ENCODE measurements at regions not wholly inside any gene's neighbourhood (a gene's known extent, or its start where the extent isn't known, plus 50 kb on each side); places are given as distances from the start of the nearest gene placed in this dataset.

- TF ChIP-seq, protein P1, sequence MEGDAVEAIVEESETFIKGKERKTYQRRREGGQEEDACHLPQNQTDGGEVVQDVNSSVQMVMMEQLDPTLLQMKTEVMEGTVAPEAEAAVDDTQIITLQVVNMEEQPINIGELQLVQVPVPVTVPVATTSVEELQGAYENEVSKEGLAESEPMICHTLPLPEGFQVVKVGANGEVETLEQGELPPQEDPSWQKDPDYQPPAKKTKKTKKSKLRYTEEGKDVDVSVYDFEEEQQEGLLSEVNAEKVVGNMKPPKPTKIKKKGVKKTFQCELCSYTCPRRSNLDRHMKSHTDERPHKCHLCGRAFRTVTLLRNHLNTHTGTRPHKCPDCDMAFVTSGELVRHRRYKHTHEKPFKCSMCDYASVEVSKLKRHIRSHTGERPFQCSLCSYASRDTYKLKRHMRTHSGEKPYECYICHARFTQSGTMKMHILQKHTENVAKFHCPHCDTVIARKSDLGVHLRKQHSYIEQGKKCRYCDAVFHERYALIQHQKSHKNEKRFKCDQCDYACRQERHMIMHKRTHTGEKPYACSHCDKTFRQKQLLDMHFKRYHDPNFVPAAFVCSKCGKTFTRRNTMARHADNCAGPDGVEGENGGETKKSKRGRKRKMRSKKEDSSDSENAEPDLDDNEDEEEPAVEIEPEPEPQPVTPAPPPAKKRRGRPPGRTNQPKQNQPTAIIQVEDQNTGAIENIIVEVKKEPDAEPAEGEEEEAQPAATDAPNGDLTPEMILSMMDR (IDR thresholded peaks at IDR 0.05): no peak
- TF ChIP-seq POLR2A (IDR thresholded peaks at IDR 0.05): no peak
- ATAC-seq (no peak), DNase-seq (no peak)
- intact Hi-C loops (cut with DNase I): loop anchor here in 1 of 10 donors (10.0 kb wide), 1 partner anchor 202 kb away; the partner anchor contains the start of gene ID2
- H3K36me3 ChIP-seq: no peaks in the 10 kb centered on the region
- no peak overlapping the region for H3K27ac ChIP-seq
- WGBS, 4 donors: 94 to 100% (median 96%) methylated on average over 4 of the region's 4 CpGs
- no peaks in the 10 kb centered on the region for H3K27me3 ChIP-seq
- peaks cover 0 to 63% (median 17%) of the 10 kb centered on the region in 12 donors for H3K4me1 ChIP-seq
- no peaks in the 10 kb centered on the region for H3K9me3 ChIP-seq
- H3K4me3 ChIP-seq: no peak overlapping the region
These were observed 199.4 kb upstream of the ID2 start for GRCh38 chr2:8482432-8482831.

GRCh38 chr2:8484502-8485283 lies 197.2 kb upstream of the ID2 start:
- H3K9me3 ChIP-seq: no peaks in the 10 kb centered on the region
- intact Hi-C loops (cut with DNase I): loop anchor here in 1 of 10 donors (10.0 kb wide), 1 partner anchor 200 kb away; the partner anchor contains the start of gene ID2
- DNase-seq: no peak
- WGBS, 4 donors: 86 to 90% (median 89%) methylated on average over 7 of the region's 7 CpGs
- no peak overlapping the region for H3K4me3 ChIP-seq
- H3K27ac ChIP-seq: no peak overlapping the region
- H3K36me3 ChIP-seq: no peaks in the 10 kb centered on the region
- peaks cover 0 to 54% (median 13%) of the 10 kb centered on the region in 12 donors for H3K4me1 ChIP-seq
- H3K27me3 ChIP-seq: no peaks in the 10 kb centered on the region
- no peak for TF ChIP-seq POLR2A (IDR thresholded peaks at IDR 0.05)
- TF ChIP-seq, protein P1 (IDR thresholded peaks at IDR 0.05): no peak
- no peak for ATAC-seq

GRCh38 chr2:8485736-8486135 lies 196.1 kb upstream of the ID2 start:
- TF ChIP-seq, protein P1 (IDR thresholded peaks at IDR 0.05): no peak
- TF ChIP-seq POLR2A (IDR thresholded peaks at IDR 0.05): no peak
- no peaks in the 10 kb centered on the region for H3K27me3 ChIP-seq
- H3K27ac ChIP-seq: no peak overlapping the region
- H3K9me3 ChIP-seq: no peaks in the 10 kb centered on the region
- no peak for DNase-seq
- WGBS, 4 donors: 92 to 95% (median 93%) methylated on average over 2 of the region's 2 CpGs
- no peaks in the 10 kb centered on the region for H3K36me3 ChIP-seq
- H3K4me1 ChIP-seq: peaks cover 0 to 53% (median 6%) of the 10 kb centered on the region in 12 donors
- no peak for ATAC-seq
- H3K4me3 ChIP-seq: no peak overlapping the region
- intact Hi-C loops (cut with DNase I): loop anchor here in 1 of 10 donors (10.0 kb wide), 1 partner anchor 199 kb away; the partner anchor contains the start of gene ID2

DNA sequence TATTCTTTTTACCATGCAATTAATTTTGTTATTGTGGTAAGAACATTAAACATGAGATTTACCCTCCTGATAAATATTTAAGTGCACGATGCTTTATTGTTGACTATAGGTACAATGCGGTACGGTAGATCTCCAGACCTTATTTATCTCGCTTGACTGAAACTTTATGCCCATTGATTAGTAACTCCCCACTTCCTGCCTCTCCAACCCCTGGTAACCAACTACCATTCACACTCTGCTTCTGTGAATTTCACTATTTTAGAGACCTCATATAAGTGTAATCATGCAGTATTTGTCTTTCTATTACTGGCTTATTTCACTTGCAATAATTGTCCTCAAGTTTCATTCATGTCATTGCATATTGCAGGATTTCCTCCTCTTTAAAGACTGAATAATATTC lies 195.7 kb upstream of the ID2 start:
- ATAC-seq (no peak), DNase-seq (no peak)
- Histone ChIP-seq H3K4me3 (no peak overlapping the region), H3K9me3 (no peaks in the 10 kb centered on the region), H3K27me3 (no peaks in the 10 kb centered on the region), H3K36me3 (no peaks in the 10 kb centered on the region), H3K4me1 (peaks cover 0 to 53% (median 6%) of the 10 kb centered on the region in 12 donors), H3K27ac (no peak overlapping the region)
- intact Hi-C loops (cut with DNase I): loop anchor here in 1 of 10 donors (10.0 kb wide), 1 partner anchor 199 kb away; the partner anchor contains the start of gene ID2
- WGBS, 4 donors: 95 to 97% (median 96%) methylated on average over 4 of the region's 4 CpGs
- TF ChIP-seq, protein P1 (IDR thresholded peaks at IDR 0.05): no peak
- TF ChIP-seq POLR2A (IDR thresholded peaks at IDR 0.05): no peak

Measured in heart left ventricle (tissue), 16 donors.